Fibroblast of the aortic adventitia (primary cell): ENCODE measurements at regions not wholly inside any gene's neighbourhood (a gene's known extent, or its start where the extent isn't known, plus 50 kb on each side); places are given as distances from the start of the nearest gene placed in this dataset.

ENCODE experiments used
- DNase-seq: peaks from one replicate; pipeline ENCODE4 v3.0.0-alpha.2; 2010; ENCODE audit warnings: low read depth
- H3K4me3 ChIP-seq: 2 replicates; pipeline ENCODE4 v1.5.1; 2011; ENCODE audit warnings: low read depth, mild to moderate bottlenecking, control low read depth, low read length, moderate library complexity
- TF ChIP-seq, protein P1 (sequence below): IDR thresholded peaks from 2 replicates; pipeline ENCODE4 v1.5.1; 2011; ENCODE audit warnings: mild to moderate bottlenecking, low read length, control low read depth, inconsistent platforms; ENCODE audit not compliant: insufficient read depth

DNA sequence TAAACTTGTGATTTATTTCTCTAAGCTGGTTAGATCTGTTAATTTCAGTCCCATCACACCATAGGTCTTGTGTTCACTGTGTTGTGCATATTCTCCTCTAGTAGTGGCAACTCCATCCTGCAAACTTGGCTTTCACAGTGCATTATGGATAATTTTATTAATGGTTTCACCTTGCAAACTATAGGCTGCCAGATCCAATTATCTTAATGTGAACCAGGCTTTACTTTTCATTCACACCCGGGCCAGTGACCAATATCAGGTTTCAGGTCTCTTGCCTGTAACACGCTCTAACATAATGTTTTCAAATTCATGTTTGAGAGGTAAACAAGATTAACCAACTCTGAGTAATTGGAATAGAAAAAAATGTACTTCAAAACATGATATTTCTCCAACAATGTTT lies 1293.0 kb downstream of the REEP3 start:
- TF ChIP-seq, protein P1, sequence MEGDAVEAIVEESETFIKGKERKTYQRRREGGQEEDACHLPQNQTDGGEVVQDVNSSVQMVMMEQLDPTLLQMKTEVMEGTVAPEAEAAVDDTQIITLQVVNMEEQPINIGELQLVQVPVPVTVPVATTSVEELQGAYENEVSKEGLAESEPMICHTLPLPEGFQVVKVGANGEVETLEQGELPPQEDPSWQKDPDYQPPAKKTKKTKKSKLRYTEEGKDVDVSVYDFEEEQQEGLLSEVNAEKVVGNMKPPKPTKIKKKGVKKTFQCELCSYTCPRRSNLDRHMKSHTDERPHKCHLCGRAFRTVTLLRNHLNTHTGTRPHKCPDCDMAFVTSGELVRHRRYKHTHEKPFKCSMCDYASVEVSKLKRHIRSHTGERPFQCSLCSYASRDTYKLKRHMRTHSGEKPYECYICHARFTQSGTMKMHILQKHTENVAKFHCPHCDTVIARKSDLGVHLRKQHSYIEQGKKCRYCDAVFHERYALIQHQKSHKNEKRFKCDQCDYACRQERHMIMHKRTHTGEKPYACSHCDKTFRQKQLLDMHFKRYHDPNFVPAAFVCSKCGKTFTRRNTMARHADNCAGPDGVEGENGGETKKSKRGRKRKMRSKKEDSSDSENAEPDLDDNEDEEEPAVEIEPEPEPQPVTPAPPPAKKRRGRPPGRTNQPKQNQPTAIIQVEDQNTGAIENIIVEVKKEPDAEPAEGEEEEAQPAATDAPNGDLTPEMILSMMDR: no peak

DNA sequence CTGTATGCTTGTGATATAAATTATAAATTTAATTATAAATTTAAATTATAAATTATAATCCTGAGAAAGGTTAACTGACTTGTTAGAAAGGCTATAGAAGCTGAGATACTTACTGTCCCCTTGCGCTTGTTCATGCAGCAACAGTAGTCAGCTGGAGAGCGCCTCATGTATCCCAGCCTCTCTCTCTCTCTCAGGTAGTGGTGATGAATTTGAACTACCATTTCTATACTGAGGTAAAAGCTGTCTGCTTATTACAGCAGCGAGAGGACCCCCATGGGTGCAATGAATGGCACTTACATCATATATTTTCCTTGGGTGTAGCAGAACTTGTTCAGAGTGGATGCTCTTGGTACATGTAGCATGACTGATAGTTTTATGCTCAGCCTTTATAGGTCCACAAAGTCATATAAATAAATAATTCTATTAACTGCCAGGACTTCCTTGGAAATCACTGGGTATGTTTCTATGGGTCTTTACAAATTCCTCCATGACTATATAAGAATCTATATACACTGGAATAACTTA lies 1308.7 kb downstream of the REEP3 start:
- H3K4me3 ChIP-seq: no peak overlapping the region
- DNase-seq: no peak
- TF ChIP-seq, protein P1: no peak

More for the DNA sequence above, 1293.0 kb downstream of the REEP3 start:
- no peak for DNase-seq
- no peak overlapping the region for H3K4me3 ChIP-seq

DNA sequence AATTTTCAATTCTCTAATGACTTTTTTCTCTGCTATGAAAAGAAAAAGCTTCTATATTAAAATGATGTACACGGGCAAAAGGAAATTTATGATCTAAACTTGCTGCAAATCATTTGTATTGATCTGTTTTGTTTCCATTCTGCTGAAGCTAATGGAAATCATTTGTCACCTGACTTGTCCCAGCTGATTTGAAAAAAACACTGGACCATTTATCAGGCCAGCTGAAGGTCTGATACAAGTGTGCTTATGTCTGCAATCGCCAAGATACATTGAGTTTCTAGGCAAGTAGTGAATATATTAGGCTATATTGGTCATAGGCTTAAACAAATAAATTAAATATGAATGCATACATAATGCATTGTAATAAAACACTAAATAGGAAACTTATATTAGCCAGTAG lies 1309.7 kb downstream of the REEP3 start:
- TF ChIP-seq, protein P1: no peak
- H3K4me3 ChIP-seq: no peak overlapping the region
- DNase-seq: no peak

DNA sequence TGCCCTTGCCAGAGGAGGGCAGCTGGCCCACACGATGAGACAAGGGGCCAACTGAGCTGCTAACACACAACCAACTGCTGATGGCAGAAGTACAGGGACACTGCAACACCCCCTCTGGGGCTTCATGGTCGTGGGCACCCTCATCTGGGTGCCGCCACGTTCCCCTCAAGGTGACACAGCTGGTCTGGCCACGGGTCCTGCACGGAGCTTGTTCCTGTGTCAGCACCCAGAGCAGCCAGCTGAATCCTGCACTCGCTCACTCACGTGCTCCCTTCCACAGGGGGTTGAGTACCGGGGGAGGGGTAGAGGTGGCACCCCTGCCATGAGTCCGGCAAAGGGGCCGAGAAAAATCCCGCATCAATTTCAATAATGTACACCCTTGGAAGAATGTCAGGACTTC lies 1319.1 kb downstream of the REEP3 start:
- TF ChIP-seq, protein P1: no peak
- no peak overlapping the region for H3K4me3 ChIP-seq
- no peak for DNase-seq

DNA sequence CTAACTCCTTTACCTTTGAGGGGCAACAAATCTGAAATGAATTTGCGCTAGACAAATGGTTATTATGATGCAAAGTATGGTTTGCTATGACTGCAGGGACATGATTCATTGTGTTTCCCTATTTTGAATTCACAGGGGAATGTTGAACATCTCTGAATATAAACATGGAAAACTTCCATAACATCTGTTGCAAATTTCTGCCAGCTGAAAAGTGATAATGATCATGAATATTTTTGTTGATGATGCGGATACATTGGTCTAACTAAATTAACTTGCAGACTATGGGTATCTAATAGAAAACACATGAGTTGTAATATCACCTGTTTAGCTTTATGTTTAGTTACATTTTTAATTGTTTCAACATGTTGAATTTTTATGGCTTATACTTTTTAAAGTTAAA lies 1325.5 kb downstream of the REEP3 start:
- TF ChIP-seq, protein P1: no peak
- H3K4me3 ChIP-seq: no peak overlapping the region

DNA sequence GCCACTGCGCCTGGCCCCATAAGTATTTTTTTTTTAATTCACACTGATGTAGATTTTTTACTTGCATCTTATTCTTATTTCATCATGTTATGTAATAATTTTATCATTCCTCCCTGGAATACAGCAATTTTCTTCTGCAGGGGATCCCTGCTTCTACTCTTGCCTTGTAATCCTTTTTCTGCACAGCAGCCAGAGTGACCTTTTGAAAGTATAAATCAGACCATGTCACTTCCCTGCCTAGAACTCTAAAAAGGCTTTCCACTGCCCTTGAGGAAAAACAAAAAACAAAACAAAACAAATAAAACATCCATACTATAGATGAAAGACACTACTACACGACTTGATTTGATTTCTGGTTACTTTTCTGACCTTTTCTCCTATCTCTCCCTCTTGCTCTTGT lies 1334.7 kb downstream of the REEP3 start:
- TF ChIP-seq, protein P1: no peak
- no peak for DNase-seq
- H3K4me3 ChIP-seq: no peak overlapping the region

More for the DNA sequence above, 1325.5 kb downstream of the REEP3 start:
- DNase-seq: no peak

DNA sequence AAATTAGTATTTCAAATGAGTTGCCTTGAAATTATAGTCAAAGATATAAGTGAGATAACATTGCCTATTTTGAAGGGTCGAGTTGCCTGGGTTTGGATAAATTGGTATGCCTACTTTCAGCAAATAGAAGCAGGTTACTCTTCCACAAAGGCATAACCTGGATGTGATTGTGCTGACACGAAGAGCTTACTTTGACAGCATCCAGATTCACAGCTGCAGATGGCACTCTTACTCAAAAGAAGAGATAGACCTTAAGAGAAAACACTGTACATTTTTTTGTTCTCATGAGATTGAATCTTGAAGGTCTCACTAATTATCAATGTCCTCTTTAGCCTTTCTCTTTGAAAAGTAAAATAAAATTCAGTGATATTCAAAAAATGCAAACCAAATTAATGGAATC lies 1338.7 kb downstream of the REEP3 start:
- DNase-seq: no peak
- H3K4me3 ChIP-seq: no peak overlapping the region
- TF ChIP-seq, protein P1: no peak
